22Rv1 (cell line): ENCODE measurements at regions not wholly inside any gene's neighbourhood (a gene's known extent, or its start where the extent isn't known, plus 50 kb on each side); places are given as distances from the start of the nearest gene placed in this dataset.
"Not testable (repeated sequence)": the region's sequence is repeated elsewhere in the genome, so short reads cannot be mapped to it uniquely, and the experiment has no call there.

Source experiments
- H3K27ac ChIP-seq: fragments of 450-650 bp; 2 replicates; pipeline ENCODE4 v1.5.1; 2017
- ZFX ChIP-seq: fragments of 450-650 bp; IDR thresholded peaks from 2 replicates; pipeline ENCODE4 v1.6.1; 2017; ENCODE audit warnings: antibody characterized with exemption, borderline replicate concordance
- TF ChIP-seq, protein P1 (sequence below): fragments of 450-650 bp; IDR thresholded peaks from 2 replicates; pipeline ENCODE4 v1.5.1; 2017; ENCODE audit warnings: mild to moderate bottlenecking

DNA sequence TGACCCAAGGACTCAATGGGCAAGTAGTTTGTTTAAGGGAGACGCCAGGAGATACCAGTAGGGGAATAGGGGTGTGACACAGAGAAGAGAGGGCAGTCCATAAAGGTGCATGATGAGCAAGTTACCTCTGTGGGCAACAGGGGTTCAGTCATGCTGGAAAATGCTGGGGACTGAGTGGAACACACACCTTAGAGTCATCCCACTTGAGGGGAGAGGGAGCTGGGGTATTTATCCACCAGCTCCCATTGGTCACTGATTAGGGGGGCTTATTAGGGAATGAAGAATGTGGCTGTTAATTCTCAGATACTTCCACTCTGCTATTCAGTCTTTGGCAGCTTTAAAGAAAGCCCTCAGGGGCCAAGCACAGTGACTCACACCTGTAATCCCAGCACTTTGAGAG, 67.5 kb upstream of the MRI1 start:
- no peak overlapping the region for H3K27ac ChIP-seq
- TF ChIP-seq, protein P1, sequence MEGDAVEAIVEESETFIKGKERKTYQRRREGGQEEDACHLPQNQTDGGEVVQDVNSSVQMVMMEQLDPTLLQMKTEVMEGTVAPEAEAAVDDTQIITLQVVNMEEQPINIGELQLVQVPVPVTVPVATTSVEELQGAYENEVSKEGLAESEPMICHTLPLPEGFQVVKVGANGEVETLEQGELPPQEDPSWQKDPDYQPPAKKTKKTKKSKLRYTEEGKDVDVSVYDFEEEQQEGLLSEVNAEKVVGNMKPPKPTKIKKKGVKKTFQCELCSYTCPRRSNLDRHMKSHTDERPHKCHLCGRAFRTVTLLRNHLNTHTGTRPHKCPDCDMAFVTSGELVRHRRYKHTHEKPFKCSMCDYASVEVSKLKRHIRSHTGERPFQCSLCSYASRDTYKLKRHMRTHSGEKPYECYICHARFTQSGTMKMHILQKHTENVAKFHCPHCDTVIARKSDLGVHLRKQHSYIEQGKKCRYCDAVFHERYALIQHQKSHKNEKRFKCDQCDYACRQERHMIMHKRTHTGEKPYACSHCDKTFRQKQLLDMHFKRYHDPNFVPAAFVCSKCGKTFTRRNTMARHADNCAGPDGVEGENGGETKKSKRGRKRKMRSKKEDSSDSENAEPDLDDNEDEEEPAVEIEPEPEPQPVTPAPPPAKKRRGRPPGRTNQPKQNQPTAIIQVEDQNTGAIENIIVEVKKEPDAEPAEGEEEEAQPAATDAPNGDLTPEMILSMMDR: no peak
- no peak for TF ChIP-seq ZFX

DNA sequence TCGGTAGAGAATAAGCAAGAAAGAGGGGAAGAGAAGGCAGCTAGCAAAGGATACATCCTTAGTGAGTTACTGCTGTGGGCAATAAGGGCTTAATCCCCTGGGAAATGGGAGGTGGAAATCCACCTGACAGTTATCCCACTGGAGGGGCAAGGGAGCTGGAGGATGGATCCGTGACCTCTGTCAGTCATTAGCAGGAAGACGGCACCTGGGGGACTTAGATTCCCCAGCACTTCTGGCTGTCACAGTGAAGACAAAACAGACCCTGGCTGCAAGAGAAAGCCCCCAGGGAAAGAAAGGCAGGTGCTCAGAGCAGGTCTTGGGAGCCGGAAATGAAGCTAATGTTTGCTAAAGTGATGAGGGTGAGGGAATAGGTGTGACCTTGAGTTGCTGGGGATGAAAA, 70.4 kb upstream of the MRI1 start:
- no peak overlapping the region for H3K27ac ChIP-seq
- TF ChIP-seq, protein P1: no peak
- no peak for TF ChIP-seq ZFX

DNA sequence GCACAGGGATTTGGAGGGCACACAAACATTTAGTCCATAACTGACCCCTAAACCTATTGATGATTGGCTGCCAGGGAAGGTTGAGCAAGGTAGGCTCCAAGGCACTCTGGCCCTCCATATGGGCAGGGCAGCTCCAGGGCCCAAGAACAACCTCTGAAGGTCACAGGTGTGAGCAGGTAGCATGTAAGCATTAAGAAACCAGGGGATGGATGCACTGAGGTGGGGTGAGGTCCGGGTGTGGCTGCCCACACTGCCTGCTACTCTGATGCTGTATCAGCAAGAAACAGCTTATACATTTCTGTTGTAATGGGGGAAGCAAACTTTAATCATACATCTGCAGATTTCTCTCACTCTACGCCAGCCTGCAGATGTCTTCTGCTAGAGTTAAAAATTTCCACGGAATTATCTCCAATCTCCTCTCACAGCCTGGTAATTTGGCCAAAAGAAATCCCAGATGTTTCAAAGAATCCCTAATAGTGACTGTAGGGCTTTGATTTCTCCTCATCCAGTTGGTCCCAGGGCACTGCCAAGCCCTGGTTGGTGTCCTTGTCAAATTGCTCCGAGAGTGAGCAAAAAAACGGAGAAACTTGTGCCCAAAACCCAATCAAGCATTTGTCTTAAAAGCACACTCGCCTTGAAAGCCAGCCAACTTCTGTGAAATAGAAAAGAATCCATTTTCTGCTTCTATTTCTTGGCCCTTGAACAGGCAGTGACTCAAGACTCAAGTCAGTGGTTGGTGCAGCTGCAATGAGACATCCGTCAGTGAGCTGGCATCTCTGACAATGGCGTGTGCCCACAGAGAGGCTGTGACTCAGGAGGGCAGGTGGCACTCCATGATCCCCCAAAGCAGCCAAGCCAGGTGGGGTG, 72.5 kb upstream of the MRI1 start:
- TF ChIP-seq, protein P1: no peak
- TF ChIP-seq ZFX: no peak
- H3K27ac ChIP-seq: no peak overlapping the region

DNA sequence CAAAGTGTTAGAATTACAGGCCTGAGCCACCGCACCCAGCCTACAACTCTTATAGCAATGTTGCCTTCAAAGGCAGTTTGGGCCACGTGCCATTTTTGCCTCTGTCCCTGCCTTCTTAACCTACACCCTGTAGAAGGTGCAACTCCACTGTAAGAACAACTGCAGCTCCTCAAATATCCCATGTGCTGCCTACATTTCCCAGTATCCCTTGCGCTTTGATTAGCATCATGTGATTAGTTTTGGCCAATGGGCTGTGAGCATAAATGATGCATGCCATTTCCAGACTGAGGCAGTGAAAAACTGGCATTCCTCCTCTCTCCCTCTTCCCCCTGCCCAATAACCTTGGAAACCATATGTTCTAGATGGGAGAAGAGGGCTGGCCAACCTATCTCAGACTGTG, 75.2 kb upstream of the MRI1 start:
- no peak overlapping the region for H3K27ac ChIP-seq
- TF ChIP-seq, protein P1: no peak
- no peak for TF ChIP-seq ZFX

DNA sequence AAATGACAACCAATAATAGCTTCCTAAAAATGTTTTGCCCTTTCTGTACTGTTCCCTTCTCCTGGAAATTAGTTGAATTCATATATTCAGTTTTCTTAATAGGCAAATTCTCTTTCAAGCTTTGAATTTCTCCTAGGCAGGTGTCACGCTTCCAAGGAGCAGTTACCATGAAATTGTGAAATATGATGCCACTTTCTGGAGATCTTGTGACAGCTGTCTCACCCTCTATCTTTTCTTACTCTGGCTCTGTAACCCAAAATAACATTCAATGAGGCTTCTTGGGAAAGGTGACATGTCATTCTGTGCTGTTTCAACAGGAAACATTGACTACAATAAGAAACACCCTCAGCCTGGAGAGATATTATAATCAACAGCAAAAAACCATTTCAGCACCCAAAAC, 80.3 kb upstream of the MRI1 start:
- no peak overlapping the region for H3K27ac ChIP-seq
- TF ChIP-seq, protein P1: no peak
- no peak for TF ChIP-seq ZFX

DNA sequence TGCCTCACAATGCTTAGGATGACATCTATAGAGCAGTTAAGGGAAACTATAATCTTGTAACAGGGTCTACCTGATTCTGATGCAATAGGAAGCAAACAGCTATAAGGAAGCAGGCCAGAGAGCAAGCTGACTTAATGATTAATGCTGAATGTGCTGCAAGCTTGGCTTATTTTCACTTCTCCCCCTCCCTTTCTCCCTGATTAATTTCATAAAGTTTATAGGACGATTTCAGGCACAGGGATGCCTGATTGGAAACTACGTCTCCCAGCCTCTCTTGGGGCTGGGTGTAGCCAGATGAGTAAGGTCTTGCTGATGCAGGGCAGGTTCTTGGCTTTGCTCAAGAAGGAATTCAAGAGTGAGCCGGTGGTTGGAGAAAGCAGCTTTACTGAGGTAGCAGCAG, 82.8 kb upstream of the MRI1 start:
- H3K27ac ChIP-seq: no peak overlapping the region
- TF ChIP-seq ZFX: no peak
- TF ChIP-seq, protein P1: no peak

DNA sequence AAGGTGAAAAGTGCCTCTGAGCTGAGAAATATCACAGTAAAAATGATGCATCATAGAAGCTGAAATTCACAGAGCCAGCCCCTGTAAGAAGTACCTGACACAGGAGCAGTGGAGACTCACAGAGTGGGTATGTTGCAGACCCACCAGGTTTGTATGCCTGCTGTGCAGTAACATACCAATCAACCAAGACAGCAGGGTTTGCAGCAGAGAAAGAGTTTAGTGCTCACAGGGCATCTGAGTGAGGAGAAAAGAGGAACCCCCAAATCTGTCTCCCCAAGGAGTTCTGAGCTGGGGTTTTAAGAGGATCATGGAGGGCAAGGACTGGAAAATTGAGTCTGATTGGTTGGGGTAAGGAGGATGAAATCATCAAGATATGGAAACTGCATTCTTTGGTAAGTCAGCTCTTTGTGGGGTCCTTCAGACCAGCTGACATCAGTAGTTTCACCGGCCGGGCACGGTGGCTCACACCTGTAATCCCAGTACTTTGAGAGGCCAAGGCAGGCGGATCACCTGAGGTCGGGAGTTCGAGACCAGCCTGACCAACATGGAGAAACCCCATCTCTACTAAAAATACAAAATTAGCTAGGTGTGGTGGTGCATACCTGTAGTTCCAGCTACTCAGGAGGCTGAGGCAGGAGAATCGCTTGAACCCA, 83.5 kb upstream of the MRI1 start:
- H3K27ac ChIP-seq: not testable (repeated sequence)

DNA sequence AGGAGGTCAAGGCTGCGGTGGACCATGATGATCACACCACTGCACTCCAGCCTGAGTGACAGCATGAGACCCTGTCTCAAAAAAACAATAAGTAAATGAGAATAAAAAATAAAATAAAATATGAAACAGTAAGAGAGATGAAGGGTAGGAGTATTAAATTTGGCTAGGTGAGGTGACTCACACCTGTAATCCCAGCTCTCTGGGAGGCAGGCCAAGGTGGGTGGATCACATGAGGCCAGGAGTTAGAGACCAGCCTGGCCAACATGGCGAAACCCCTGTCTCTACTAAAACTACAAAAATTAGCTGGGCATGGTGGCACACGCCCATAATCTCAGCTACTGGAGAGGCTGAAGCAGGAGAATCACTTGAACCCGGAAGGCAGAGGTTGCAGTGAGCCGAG, 87.4 kb upstream of the MRI1 start:
- not testable (repeated sequence) for H3K27ac ChIP-seq

DNA sequence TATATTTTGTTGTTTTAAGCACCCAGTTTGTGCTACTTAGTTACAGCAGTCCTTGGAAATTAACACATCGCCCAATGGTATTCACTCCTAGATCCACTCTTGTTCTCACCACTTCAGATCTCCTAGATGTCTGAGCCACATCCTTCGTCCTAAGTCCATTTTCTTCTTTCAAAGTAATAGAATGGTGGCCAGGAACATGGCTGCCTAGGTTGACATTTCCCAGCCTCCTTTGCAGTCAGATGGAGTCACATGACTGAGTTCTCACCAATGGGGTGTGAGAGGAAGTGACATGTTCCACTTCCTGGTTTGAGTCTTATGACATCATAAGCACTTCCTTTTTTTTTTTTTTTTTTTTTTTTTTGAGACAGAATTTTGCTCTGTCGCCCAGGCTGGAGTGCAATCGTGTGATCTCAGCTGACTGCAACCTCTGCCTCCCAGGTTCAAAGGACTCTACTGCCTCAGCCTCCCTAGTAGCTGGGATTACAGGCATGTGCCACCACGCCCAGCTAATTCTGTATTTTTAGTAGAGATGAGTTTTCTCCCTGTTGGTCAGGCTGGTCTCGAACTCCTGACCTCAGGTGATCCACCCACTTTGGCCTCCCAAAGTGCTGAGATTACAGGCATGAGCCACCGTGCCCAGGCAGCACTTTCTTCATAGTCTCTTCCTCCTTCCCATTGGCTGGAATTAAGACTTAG, 91.7 kb upstream of the MRI1 start:
- H3K27ac ChIP-seq: not testable (repeated sequence)
